Lung (tissue), 11 donors: ENCODE measurements at regions not wholly inside any gene's neighbourhood (a gene's known extent, or its start where the extent isn't known, plus 50 kb on each side); places are given as distances from the start of the nearest gene placed in this dataset.

ENCODE experiments used
- ATAC-seq: fragments of 200-7000 bp; cut with Tn5 transposase; one replicate; pipeline ENCODE4 v1.9.1; 2020; ENCODE audit warnings: moderate number of reproducible peaks; ENCODE audit not compliant: insufficient read depth, low FRiP score
- DNase-seq, 3 donors: peaks; one replicate each; pipeline ENCODE4 v3.0.0-alpha.2; 2013 to 2017
- H3K27ac ChIP-seq, 2 donors: one replicate each; pipeline ENCODE4 v1.5.1; 2013; ENCODE audit warnings: mild to moderate bottlenecking in 2 of 2, moderate library complexity in 2 of 2, control low read depth in 1 of 2, inconsistent platforms in 1 of 2, low read depth in 1 of 2, low read length in 1 of 2
- H3K27me3 ChIP-seq, 3 donors: one replicate each; pipeline ENCODE4 v1.5.1; 2013; ENCODE audit warnings: low read length in 2 of 3; ENCODE audit not compliant: control insufficient read depth in 3 of 3, insufficient read depth in 3 of 3
- H3K36me3 ChIP-seq, 4 donors: one replicate each; pipeline ENCODE4 v1.5.1; 2013; ENCODE audit warnings: low read length in 4 of 4, mild to moderate bottlenecking in 1 of 4, moderate library complexity in 1 of 4; ENCODE audit not compliant: control insufficient read depth in 4 of 4, insufficient read depth in 4 of 4
- H3K4me1 ChIP-seq, 5 donors: one replicate each; pipeline ENCODE4 v1.5.1; 2013; ENCODE audit warnings: low read length in 5 of 5, mild to moderate bottlenecking in 2 of 5, moderate library complexity in 1 of 5; ENCODE audit not compliant: control insufficient read depth in 5 of 5, insufficient read depth in 5 of 5
- H3K4me3 ChIP-seq: one replicate; pipeline ENCODE4 v1.5.1; 2013; ENCODE audit warnings: mild to moderate bottlenecking, control low read depth, moderate library complexity
- H3K9ac ChIP-seq, 2 donors: one replicate each; pipeline ENCODE4 v1.5.1; 2013; ENCODE audit warnings: low read length in 2 of 2, control low read depth in 1 of 2; ENCODE audit not compliant: insufficient read depth in 1 of 2
- H3K9me3 ChIP-seq, 4 donors: one replicate each; pipeline ENCODE4 v1.5.1; 2013; ENCODE audit warnings: low read length in 3 of 4, mild to moderate bottlenecking in 1 of 4, moderate library complexity in 1 of 4; ENCODE audit not compliant: control insufficient read depth in 4 of 4, insufficient read depth in 3 of 4
- CTCF ChIP-seq: IDR thresholded peaks from 2 replicates; pipeline ENCODE4 v1.5.1; 2012; ENCODE audit warnings: mild to moderate bottlenecking; ENCODE audit errors: control extremely low read depth, extremely low read depth
- WGBS, 2 donors: extraction: QIAGEN DNeasy Blood & Tissue Kit; methylation state at CpG; one replicate each; pipeline ENCODE4 v1.1.7; 2013; 5-methylcytosine and 5-hydroxymethylcytosine counted together
- donor health status: control.
- donor health status: control.
- donor health status: Bipolar disorder and iron deficiency.
- donor health status: healthy.
- donor health status: DM: yes; HTN: yes; CAD: no.

- DNase-seq (no peak), ATAC-seq (no peak)
- Histone ChIP-seq H3K4me3 (no peak overlapping the region), H3K9me3 (peaks cover 0 to 3% (median 0%) of the 10 kb centered on the region in 4 donors), H3K27ac (no peak overlapping the region), H3K27me3 (no peaks in the 10 kb centered on the region), H3K36me3 (no peaks in the 10 kb centered on the region), H3K4me1 (peaks cover 0 to 4% (median 0%) of the 10 kb centered on the region in 5 donors), H3K9ac (no peak overlapping the region)
- no peak for TF ChIP-seq CTCF
- 85 to 86% methylated on average over 2 of the region's 2 CpGs for WGBS, 2 donors
Observed at GRCh38 chr1:215399787-215400186, 167.3 kb upstream of the KCTD3 start.

GRCh38 chr1:215400741-215401140 lies 166.4 kb upstream of the KCTD3 start:
- no peak overlapping the region for H3K4me3 ChIP-seq
- 87 to 88% methylated on average over 1 of the region's 1 CpG for WGBS, 2 donors
- DNase-seq, result no peak
- no peak overlapping the region for H3K27ac ChIP-seq
- H3K36me3 ChIP-seq, result no peaks in the 10 kb centered on the region
- no peak for TF ChIP-seq CTCF
- H3K9me3 ChIP-seq, result no peaks in the 10 kb centered on the region
- no peak overlapping the region for H3K9ac ChIP-seq
- no peaks in the 10 kb centered on the region for H3K27me3 ChIP-seq
- ATAC-seq, result no peak
- peaks cover 0 to 4% (median 0%) of the 10 kb centered on the region in 5 donors for H3K4me1 ChIP-seq

GRCh38 chr1:215402147-215402546 lies 165.0 kb upstream of the KCTD3 start:
- Histone ChIP-seq H3K9me3 (no peaks in the 10 kb centered on the region), H3K36me3 (no peaks in the 10 kb centered on the region), H3K27ac (no peak overlapping the region), H3K4me3 (no peak overlapping the region), H3K4me1 (peaks cover 0 to 4% (median 0%) of the 10 kb centered on the region in 5 donors), H3K9ac (no peak overlapping the region), H3K27me3 (no peaks in the 10 kb centered on the region)
- WGBS, 2 donors, result 89 to 94% methylated on average over 5 of the region's 5 CpGs
- no peak for DNase-seq
- no peak for ATAC-seq
- no peak for TF ChIP-seq CTCF

- Histone ChIP-seq H3K27ac (no peak overlapping the region), H3K4me3 (no peak overlapping the region), H3K36me3 (no peaks in the 10 kb centered on the region), H3K9me3 (no peaks in the 10 kb centered on the region), H3K4me1 (no peaks in the 10 kb centered on the region), H3K27me3 (no peaks in the 10 kb centered on the region), H3K9ac (no peak overlapping the region)
- WGBS, 2 donors, result 37 to 65% methylated on average over 1 of the region's 1 CpG
- no peak for DNase-seq
- no peak for TF ChIP-seq CTCF
- ATAC-seq, result no peak
Observed at GRCh38 chr1:215405211-215405610, 161.9 kb upstream of the KCTD3 start.
